ENCODE measurements at regions not wholly inside any gene's neighbourhood (a gene's known extent, or its start where the extent isn't known, plus 50 kb on each side); places are given as distances from the start of the nearest gene placed in this dataset.

- TF ChIP-seq GABPA (IDR thresholded peaks at IDR 0.05; ENCODE audit: low read depth) (no peak), CREB1 (IDR thresholded peaks at IDR 0.05; ENCODE audit: low read depth) (no peak), SRF (IDR thresholded peaks at IDR 0.05; ENCODE audit: low read depth in 2 of 2, low read length in 2 of 2) (no peak), TAF1 (IDR thresholded peaks at IDR 0.05; ENCODE audit: borderline replicate concordance, low read depth, low read length) (no peak), JUND (IDR thresholded peaks at IDR 0.05; ENCODE audit: low read depth, low read length) (no peak), ZNF274 (IDR thresholded peaks at IDR 0.05; ENCODE audit: insufficient read depth, insufficient read length) (no peak)
Observed at GRCh38 chr1:82897549-82897948, 1096.8 kb downstream of the ADGRL2 start.
